ENCODE measurements at regions not wholly inside any gene's neighbourhood (a gene's known extent, or its start where the extent isn't known, plus 50 kb on each side); places are given as distances from the start of the nearest gene placed in this dataset.

DNA sequence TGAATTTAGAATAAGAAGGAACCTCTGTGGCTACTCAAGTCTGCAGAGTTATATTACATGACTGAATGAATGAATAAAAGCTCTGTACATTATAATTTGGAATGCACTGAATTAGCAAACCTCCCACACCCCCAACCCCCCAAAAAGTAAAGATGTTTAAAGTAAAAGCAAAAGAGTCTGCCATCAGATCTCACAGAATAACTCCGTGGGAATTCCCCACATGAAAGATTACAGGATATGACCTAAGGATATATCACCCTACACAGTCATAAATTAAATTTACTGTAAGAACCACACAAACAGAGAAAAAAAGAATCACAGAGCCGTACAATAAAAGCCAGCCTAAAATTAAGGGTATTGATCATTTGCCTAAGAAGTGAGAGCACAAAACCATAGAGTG is 587.3 kb downstream of the PTPRC start:
- DNase-seq (ENCODE audit: low spot score) = peak; percentile 48
- POLR2A ChIA-PET (ENCODE audit: low non-redundant PET) = no interaction called here
- CTCF ChIA-PET = interaction anchor here (0.6 to 0.8 kb wide), 3 partner anchors 26 to 866 kb away, joined by 3 to 4 read pairs (median 3); no protein-coding TSS in a partner anchor
- TF ChIP-seq, protein P1, sequence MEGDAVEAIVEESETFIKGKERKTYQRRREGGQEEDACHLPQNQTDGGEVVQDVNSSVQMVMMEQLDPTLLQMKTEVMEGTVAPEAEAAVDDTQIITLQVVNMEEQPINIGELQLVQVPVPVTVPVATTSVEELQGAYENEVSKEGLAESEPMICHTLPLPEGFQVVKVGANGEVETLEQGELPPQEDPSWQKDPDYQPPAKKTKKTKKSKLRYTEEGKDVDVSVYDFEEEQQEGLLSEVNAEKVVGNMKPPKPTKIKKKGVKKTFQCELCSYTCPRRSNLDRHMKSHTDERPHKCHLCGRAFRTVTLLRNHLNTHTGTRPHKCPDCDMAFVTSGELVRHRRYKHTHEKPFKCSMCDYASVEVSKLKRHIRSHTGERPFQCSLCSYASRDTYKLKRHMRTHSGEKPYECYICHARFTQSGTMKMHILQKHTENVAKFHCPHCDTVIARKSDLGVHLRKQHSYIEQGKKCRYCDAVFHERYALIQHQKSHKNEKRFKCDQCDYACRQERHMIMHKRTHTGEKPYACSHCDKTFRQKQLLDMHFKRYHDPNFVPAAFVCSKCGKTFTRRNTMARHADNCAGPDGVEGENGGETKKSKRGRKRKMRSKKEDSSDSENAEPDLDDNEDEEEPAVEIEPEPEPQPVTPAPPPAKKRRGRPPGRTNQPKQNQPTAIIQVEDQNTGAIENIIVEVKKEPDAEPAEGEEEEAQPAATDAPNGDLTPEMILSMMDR (conservative IDR thresholded peaks at IDR 0.05; ENCODE audit: low read depth) = no peak
- H3K27ac ChIP-seq = no peak overlapping the region

DNA sequence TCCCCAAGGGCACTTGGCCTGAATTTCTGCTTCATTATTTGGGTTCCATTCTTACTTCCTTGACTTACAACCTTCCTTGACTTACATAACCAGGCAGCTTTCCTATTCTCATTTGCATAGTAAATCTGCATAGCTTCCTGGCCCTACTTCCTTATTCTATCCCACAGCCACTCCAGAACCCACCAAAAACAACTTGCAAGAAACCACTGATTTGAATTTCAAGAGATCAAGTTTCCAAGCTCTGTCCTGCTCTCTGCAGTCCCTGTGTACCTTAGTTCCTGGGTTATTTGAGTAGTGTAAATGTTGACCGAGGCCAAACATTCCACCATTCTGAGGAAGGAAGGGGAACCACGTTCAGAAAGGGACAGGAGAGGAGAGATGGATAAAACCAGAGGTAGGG is 603.3 kb downstream of the PTPRC start:
- POLR2A ChIA-PET (ENCODE audit: low non-redundant PET) = no interaction called here

DNA sequence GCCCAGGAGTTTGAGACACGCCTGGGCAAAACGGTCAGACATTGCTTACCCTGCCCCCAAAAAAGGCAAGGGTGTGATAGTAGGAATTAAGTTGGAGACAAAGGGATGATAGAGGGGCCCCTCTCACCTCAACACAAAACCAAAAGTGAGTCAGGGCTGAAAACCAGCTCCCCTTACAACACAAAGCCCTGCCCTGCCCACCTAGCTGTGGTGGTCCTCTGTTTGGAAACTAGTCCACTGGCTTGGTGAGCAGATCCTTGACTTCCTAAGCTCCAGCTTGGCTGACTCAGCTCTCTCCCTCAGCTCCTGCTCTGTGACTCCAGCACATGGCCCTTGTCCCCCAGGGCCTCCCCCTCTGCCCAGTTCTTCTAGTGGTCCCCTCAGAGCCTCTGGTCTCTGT is 603.8 kb downstream of the PTPRC start:
- H3K27ac ChIP-seq = no peak overlapping the region
- POLR2A ChIA-PET (ENCODE audit: low non-redundant PET) = no interaction called here
- TF ChIP-seq, protein P1 (conservative IDR thresholded peaks at IDR 0.05; ENCODE audit: low read depth) = no peak
- no peak for DNase-seq (ENCODE audit: low spot score)
- CTCF ChIA-PET = interaction anchor here (0.6 to 1.4 kb wide), 7 partner anchors 8 to 1875 kb away, joined by 3 to 4 read pairs (median 3); no protein-coding TSS in a partner anchor

More for the DNA sequence above, 603.3 kb downstream of the PTPRC start:
- no peak overlapping the region for H3K27ac ChIP-seq
- CTCF ChIA-PET = interaction anchor here (0.6 to 1.4 kb wide), 4 partner anchors 8 to 723 kb away, joined by 3 to 4 read pairs (median 4); no protein-coding TSS in a partner anchor
- TF ChIP-seq, protein P1 (conservative IDR thresholded peaks at IDR 0.05; ENCODE audit: low read depth) = no peak
- no peak for DNase-seq (ENCODE audit: low spot score)

DNA sequence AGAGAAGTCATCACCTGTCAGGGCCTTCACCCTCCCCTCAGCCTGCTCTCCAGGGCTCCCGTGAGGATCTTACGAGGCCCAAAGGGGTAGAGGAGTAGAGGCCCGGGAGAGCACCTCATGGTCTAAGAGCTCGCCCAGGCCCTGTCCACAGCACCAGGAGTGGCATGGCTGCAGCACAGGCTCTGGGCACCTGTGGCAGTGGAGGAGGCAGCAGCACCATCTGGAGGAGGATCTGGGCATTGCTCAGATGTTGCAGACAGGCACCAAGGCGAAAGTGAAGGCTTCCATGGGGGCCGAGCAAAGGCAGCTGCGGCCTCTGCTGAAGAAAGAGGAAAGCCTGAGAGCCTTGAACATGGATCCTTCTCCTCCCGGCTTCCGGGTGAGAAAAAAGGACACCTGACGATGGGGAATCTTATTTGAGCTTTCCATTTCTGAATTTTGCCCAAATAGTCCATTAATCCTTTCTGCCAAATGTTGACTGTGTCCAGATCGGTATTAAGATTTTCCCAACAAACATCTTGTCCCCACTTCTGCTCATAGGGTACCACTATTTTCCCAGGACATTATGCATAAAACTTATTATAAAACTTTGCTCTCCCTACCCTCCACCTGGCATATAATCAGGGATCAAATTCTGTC is 604.7 kb downstream of the PTPRC start:
- no peak overlapping the region for H3K27ac ChIP-seq
- POLR2A ChIA-PET (ENCODE audit: low non-redundant PET) = interaction anchor here (0.5 kb wide), 1 partner anchor 300 kb away, joined by 4 read pairs; no protein-coding TSS in a partner anchor
- TF ChIP-seq, protein P1 (conservative IDR thresholded peaks at IDR 0.05; ENCODE audit: low read depth) = peak; percentile 30; the same call in 1 of the 2 replicates
- DNase-seq (ENCODE audit: low spot score) = peak; percentile 52
- CTCF ChIA-PET = interaction anchor here (0.5 to 1.4 kb wide), 18 partner anchors 9 to 1330 kb away, joined by 3 to 8 read pairs (median 4); no protein-coding TSS in a partner anchor

DNA sequence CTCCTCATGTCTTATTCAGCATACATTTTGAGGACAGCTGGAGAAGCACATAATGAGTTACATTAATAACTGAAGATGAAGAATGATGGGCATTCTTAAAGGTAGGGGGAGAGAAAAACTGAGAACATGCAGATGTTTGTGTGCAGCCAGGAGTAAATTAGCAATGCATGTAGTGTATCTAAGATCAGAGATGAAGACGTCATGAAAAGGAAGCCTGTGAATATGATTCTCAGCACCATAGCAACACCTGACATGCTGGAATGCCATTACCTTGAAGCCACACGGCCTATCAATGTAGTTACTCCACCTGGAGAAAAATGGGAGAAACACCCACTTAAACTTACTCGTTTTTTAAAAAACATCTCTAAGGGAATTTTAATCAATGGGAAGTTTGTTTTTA is 607.1 kb downstream of the PTPRC start:
- ChIA-PET CTCF (no interaction called here), POLR2A (ENCODE audit: low non-redundant PET) (no interaction called here)
- TF ChIP-seq, protein P1 (conservative IDR thresholded peaks at IDR 0.05; ENCODE audit: low read depth) = no peak
- no peak overlapping the region for H3K27ac ChIP-seq
- no peak for DNase-seq (ENCODE audit: low spot score)

DNA sequence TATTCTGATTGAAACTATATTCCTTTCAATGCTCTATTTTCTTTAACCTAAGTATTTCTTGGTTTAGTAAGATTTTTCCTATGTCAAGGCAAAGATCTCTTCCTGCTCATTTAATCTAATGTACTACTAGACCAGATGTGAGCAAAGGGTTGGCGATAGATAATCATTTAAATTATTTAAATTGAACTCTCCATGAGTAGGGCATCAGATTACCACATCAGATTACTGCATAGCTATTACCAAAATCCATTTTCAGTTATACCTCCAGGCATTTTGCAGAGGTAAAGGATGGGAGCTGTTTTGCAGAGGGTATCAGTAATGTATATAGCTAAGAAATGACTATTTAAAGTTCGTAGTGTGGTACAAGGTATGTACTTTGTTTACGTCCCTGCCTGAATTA is 607.9 kb downstream of the PTPRC start:
- TF ChIP-seq, protein P1 (conservative IDR thresholded peaks at IDR 0.05; ENCODE audit: low read depth) = no peak

More for the DNA sequence above, 607.9 kb downstream of the PTPRC start:
- ChIA-PET POLR2A (ENCODE audit: low non-redundant PET) (no interaction called here), CTCF (no interaction called here)
- no peak for DNase-seq (ENCODE audit: low spot score)
- H3K27ac ChIP-seq = no peak overlapping the region
